T-helper 2 cell treated with Interferon-gamma antibody and Interleukin-4, amounts not matched to agents 100 ng/mL and 5 ng/mL, for 36 hours (primary cell): ENCODE measurements at regions not wholly inside any gene's neighbourhood (a gene's known extent, or its start where the extent isn't known, plus 50 kb on each side); places are given as distances from the start of the nearest gene placed in this dataset.

Source experiments
- intact Hi-C: fragments of 100-400 bp; cut with micrococcal nuclease; formaldehyde crosslinking; loops from one replicate; pipeline ENCODE4 v1.15.1; 2023

- intact Hi-C loops = no loop called here
Observed at GRCh38 chr5:87099291-87099839, 168.3 kb upstream of the RASA1 start.

GRCh38 chr5:87099968-87100367 lies 167.7 kb upstream of the RASA1 start:
- intact Hi-C loops = no loop called here

- intact Hi-C loops = no loop called here
Observed at GRCh38 chr5:87101321-87101720, 166.4 kb upstream of the RASA1 start.

- intact Hi-C loops = no loop called here
Observed at GRCh38 chr5:87102841-87103240, 164.8 kb upstream of the RASA1 start.

- intact Hi-C loops = no loop called here
Observed at GRCh38 chr5:87103616-87104287, 163.9 kb upstream of the RASA1 start.

GRCh38 chr5:87105577-87105976 lies 162.1 kb upstream of the RASA1 start:
- intact Hi-C loops = no loop called here

- intact Hi-C loops = no loop called here
Observed at GRCh38 chr5:87109746-87110145, 157.9 kb upstream of the RASA1 start.

- intact Hi-C loops = no loop called here
Observed at GRCh38 chr5:87110721-87111120, 157.0 kb upstream of the RASA1 start.

- intact Hi-C loops = no loop called here
Observed at GRCh38 chr5:87113861-87114260, 153.8 kb upstream of the RASA1 start.

- intact Hi-C loops = no loop called here
Observed at GRCh38 chr5:87114631-87115030, 153.1 kb upstream of the RASA1 start.

- intact Hi-C loops = no loop called here
Observed at GRCh38 chr5:87115839-87116364, 151.8 kb upstream of the RASA1 start.

- intact Hi-C loops = no loop called here
Observed at GRCh38 chr5:87116825-87117512, 150.7 kb upstream of the RASA1 start.

GRCh38 chr5:87119588-87119987 lies 148.1 kb upstream of the RASA1 start:
- intact Hi-C loops = no loop called here

GRCh38 chr5:87120518-87121303 lies 147.0 kb upstream of the RASA1 start:
- intact Hi-C loops = loop anchor here (1.0 to 10.0 kb wide), 7 partner anchors 39 to 506 kb away; partner anchors contain the start of genes CCNH and COX7C

- intact Hi-C loops = loop anchor here (1.0 to 10.0 kb wide), 7 partner anchors 40 to 507 kb away; partner anchors contain the start of genes CCNH and COX7C
Observed at GRCh38 chr5:87121304-87122150, 146.2 kb upstream of the RASA1 start.

GRCh38 chr5:87122151-87122977 lies 145.3 kb upstream of the RASA1 start:
- intact Hi-C loops = loop anchor here (5.0 to 10.0 kb wide), 2 partner anchors 220 to 508 kb away; partner anchors contain the start of gene COX7C

GRCh38 chr5:87125766-87126165 lies 141.9 kb upstream of the RASA1 start:
- intact Hi-C loops = loop anchor here (10.0 kb wide), 1 partner anchor 511 kb away; the partner anchor contains the start of gene COX7C

- intact Hi-C loops = loop anchor here (10.0 kb wide), 1 partner anchor 512 kb away; the partner anchor contains the start of gene COX7C
Observed at GRCh38 chr5:87126869-87127268, 140.8 kb upstream of the RASA1 start.

- intact Hi-C loops = loop anchor here (10.0 kb wide), 1 partner anchor 513 kb away; the partner anchor contains the start of gene COX7C
Observed at GRCh38 chr5:87127426-87127825, 140.3 kb upstream of the RASA1 start.
